Body of pancreas (tissue), 4 donors: ENCODE measurements at regions not wholly inside any gene's neighbourhood (a gene's known extent, or its start where the extent isn't known, plus 50 kb on each side); places are given as distances from the start of the nearest gene placed in this dataset.
"Not testable (repeated sequence)": the region's sequence is repeated elsewhere in the genome, so short reads cannot be mapped to it uniquely, and the experiment has no call there.

ENCODE experiments used
- ATAC-seq: fragments of 150-250 bp; one replicate; pipeline ENCODE4 v1.9.1; 2016
- DNase-seq, 4 donors: peaks; one replicate each; pipeline ENCODE4 v3.0.0-alpha.2; 2019
- H3K27ac ChIP-seq, 4 donors: fragments of 200-600 bp; sonication (generic); 1 replicate in 3 of 4; 2 replicates in 1 of 4; pipeline versions ENCODE4 v1.5.1 to v1.6.1; 2016 to 2019; ENCODE audit warnings: mild to moderate bottlenecking in 1 of 4, mixed read lengths in 1 of 4, moderate library complexity in 1 of 4
- H3K27me3 ChIP-seq, 2 donors: fragments of 200-600 bp; sonication (generic); one replicate each; pipeline ENCODE4 v1.6.0; 2016; ENCODE audit warnings: mild to moderate bottlenecking in 1 of 2
- H3K36me3 ChIP-seq, 2 donors: fragments of 200-600 bp; sonication (generic); replicated peaks in 1 of 2; 2 replicates each; pipeline ENCODE4 v1.5.1; 2016; ENCODE audit warnings: low read depth in 2 of 2; ENCODE audit not compliant: insufficient read depth in 1 of 2
- H3K4me1 ChIP-seq: fragments of 200-600 bp; sonication (generic); one replicate; pipeline ENCODE4 v1.6.0; 2016
- H3K4me3 ChIP-seq, 2 donors: fragments of 200-600 bp; sonication (generic); 1 replicate in 1 of 2; 2 replicates in 1 of 2; pipeline ENCODE4 v1.5.1; 2016 to 2019
- H3K9me3 ChIP-seq, 3 donors: fragments of 200-600 bp; sonication (generic); 1 replicate in 2 of 3; 2 replicates in 1 of 3; pipeline ENCODE4 v1.5.1; 2016
- CTCF ChIP-seq, 7 experiments: fragments of 450-650 bp in 4 of 7; fragments of 200-600 bp in 3 of 7; sonication (generic) in 3 of 7; IDR thresholded peaks; one replicate each; pipeline ENCODE4 v1.5.1; 2016 to 2019; ENCODE audit warnings: antibody characterized with exemption in 7 of 7
- POLR2A ChIP-seq, 3 donors: fragments of 450-650 bp; IDR thresholded peaks; one replicate each; pipeline ENCODE4 v1.6.1; 2016; ENCODE audit warnings: antibody characterized with exemption in 3 of 3, mild to moderate bottlenecking in 2 of 3
- WGBS, 2 donors: methylation state at CpG; one replicate each; pipeline ENCODE4 v1.1.5; 2017; 5-methylcytosine and 5-hydroxymethylcytosine counted together
- intact Hi-C: fragments of 100-400 bp; cut with DNase I; formaldehyde crosslinking; loops from one replicate; pipeline ENCODE4 v1.15.1; 2023

GRCh38 chr22:48821346-48821690 is 1006.4 kb downstream of the BRD1 start:
- no peak overlapping the region for H3K27ac ChIP-seq
- 50 to 69% methylated on average over 2 to 10 of the region's 10 CpGs for WGBS, 2 donors
- intact Hi-C loops, result no loop called here
- no peak for TF ChIP-seq POLR2A (IDR thresholded peaks at IDR 0.05)
- TF ChIP-seq CTCF (IDR thresholded peaks at IDR 0.05), result no peak
- no peak overlapping the region for H3K4me3 ChIP-seq
- H3K9me3 ChIP-seq, result no peaks in the 10 kb centered on the region
- H3K4me1 ChIP-seq, result no peaks in the 10 kb centered on the region
- H3K27me3 ChIP-seq, result peaks cover 0 to 22% of the 10 kb centered on the region in 2 donors
- H3K36me3 ChIP-seq, result no peaks in the 10 kb centered on the region
- ATAC-seq (no peak), DNase-seq (no peak)

DNA sequence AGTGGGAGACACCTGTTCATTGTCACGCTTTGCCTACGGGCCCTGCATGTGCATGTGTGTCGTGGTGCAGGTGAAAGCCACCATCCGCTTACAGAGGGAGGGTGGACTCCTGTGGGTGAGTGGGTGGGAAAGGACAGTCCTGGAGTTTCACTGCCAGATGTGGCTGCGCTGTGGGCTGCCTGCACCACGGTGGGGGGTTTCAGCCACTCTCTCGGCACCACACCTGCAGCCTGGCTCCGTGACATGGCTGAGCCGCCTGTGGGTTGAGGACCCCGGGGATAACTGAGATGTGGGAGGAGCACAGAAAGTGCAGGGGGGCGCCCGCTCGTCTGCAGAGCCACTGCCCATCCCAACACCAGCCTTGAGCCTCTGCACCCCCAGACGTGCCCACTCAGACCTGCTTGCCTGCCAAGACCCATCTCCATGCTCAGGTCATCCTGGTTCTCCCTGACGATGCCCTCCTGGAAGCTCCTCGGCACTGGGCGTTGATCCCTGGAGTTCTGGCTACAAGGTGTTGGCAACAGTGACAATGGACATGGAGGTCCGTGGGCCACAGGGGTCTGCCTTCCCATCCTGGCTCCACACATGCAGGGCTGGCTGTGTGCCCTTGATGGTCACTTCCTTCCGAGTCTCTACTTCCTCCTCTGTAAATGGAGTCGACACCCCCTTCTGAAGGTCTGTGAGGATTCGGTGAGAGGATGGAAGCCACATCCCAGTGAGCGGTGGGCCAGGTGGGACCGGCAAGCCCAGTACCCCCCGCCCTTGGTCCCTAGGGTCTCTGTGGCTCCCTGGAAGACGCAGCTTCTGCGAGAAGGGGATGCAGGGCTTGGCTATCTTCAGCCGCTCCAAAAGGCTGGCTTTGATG is 1007.0 kb downstream of the BRD1 start:
- no peaks in the 10 kb centered on the region for H3K9me3 ChIP-seq
- no peaks in the 10 kb centered on the region for H3K4me1 ChIP-seq
- ATAC-seq (no peak), DNase-seq (no peak)
- peaks cover 0 to 22% of the 10 kb centered on the region in 2 donors for H3K27me3 ChIP-seq
- intact Hi-C loops, result no loop called here
- TF ChIP-seq CTCF (IDR thresholded peaks at IDR 0.05), result no peak
- no peak for TF ChIP-seq POLR2A (IDR thresholded peaks at IDR 0.05)
- WGBS, 2 donors, result 31 to 45% methylated on average over 14 to 25 of the region's 27 CpGs
- no peak overlapping the region for H3K4me3 ChIP-seq
- no peaks in the 10 kb centered on the region for H3K36me3 ChIP-seq
- no peak overlapping the region for H3K27ac ChIP-seq

DNA sequence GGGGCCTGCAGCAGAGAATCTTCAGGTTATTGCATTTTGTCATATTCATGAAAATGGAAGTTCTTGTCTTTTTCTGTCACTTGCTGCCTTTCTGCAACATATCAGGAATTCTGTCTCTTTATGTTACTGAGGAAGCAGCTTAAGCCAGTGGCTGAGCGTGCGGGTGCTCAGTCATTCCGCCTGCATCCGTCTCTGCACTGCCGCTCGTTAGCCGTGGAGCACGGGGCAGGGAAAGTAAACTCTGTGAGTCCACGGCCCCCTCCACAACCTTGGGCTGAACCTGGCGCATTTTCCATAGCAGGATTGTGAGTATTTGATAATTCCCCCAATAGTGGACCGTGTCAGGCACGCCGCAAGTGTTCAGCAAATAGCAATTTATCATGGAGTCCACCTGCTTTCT is 1007.7 kb downstream of the BRD1 start:
- intact Hi-C loops, result no loop called here
- WGBS, 2 donors, result 12 to 17% methylated on average over 13 of the region's 13 CpGs
- DNase-seq, result no peak

DNA sequence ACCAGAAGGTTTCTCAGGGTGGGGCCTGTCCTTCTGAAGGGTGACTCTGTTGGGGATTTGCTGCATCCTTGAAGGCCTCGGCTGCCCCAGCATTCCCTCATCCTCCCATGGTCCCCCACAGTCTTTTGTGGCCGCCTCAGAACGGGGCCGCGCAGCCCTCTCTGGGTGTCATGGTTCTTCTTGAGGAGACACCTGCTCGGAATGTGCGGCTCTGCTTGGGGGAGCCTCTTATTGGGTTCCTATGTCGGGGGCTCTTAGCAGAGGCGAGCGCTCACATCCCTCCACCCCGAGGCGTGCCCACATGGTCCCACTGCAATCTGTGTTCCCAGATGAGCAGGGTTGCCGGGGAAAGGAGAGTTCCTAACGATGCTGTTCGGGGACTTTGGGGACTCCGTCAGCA is 1008.4 kb downstream of the BRD1 start:
- 74 to 80% methylated on average over 14 to 16 of the region's 16 CpGs for WGBS, 2 donors
- intact Hi-C loops, result no loop called here

More for the DNA sequence above, 1007.7 kb downstream of the BRD1 start:
- Histone ChIP-seq H3K27ac (no peak overlapping the region), H3K36me3 (no peaks in the 10 kb centered on the region), H3K4me1 (no peaks in the 10 kb centered on the region), H3K27me3 (peaks cover 0 to 19% of the 10 kb centered on the region in 2 donors), H3K4me3 (no peak overlapping the region), H3K9me3 (no peaks in the 10 kb centered on the region)
- TF ChIP-seq CTCF (IDR thresholded peaks at IDR 0.05) (no peak), POLR2A (IDR thresholded peaks at IDR 0.05) (no peak)
- no peak for ATAC-seq

DNA sequence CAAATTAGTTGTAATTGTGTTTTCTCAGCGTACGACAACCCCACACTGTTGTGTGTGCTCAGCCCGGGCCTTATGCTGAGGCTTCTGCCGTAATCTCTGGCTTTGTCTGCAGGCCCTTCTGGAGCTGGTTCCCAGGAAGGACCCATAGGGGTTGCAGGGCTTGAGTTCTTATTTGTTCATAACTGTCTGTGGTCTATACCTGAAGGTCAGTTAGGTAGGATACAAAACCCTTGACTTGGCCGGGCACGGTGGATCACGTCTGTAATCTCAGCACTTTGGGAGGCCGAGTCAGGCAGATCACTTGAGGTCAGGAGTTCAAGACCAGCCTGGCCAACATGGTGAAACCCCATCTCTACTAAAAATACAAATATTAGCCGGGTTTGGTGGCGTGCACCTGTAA is 1010.2 kb downstream of the BRD1 start:
- intact Hi-C loops, H3K27ac ChIP-seq, DNase-seq, H3K4me1 ChIP-seq, H3K9me3 ChIP-seq, H3K36me3 ChIP-seq, ATAC-seq, H3K4me3 ChIP-seq: not testable (repeated sequence)
- peaks cover 0 to 13% of the 10 kb centered on the region in 2 donors for H3K27me3 ChIP-seq
- 79 to 85% methylated on average over 10 of the region's 10 CpGs for WGBS, 2 donors

More for the DNA sequence above, 1008.4 kb downstream of the BRD1 start:
- DNase-seq (no peak), ATAC-seq (no peak)
- no peak overlapping the region for H3K4me3 ChIP-seq
- no peaks in the 10 kb centered on the region for H3K9me3 ChIP-seq
- H3K4me1 ChIP-seq, result no peaks in the 10 kb centered on the region
- H3K36me3 ChIP-seq, result no peaks in the 10 kb centered on the region
- H3K27me3 ChIP-seq, result peaks cover 0 to 17% of the 10 kb centered on the region in 2 donors
- no peak for TF ChIP-seq CTCF (IDR thresholded peaks at IDR 0.05)
- no peak for TF ChIP-seq POLR2A (IDR thresholded peaks at IDR 0.05)
- no peak overlapping the region for H3K27ac ChIP-seq
